WTC11 (cell line): ENCODE measurements at regions not wholly inside any gene's neighbourhood (a gene's known extent, or its start where the extent isn't known, plus 50 kb on each side); places are given as distances from the start of the nearest gene placed in this dataset.

Experiments used
- CBFB ChIP-seq: sonication (generic); formaldehyde crosslinking; IDR thresholded peaks from 2 replicates; pipeline ENCODE4 v1.8.1; 2022; ENCODE audit warnings: mild to moderate bottlenecking, low read depth, missing genetic modification reagents
- CDX4 ChIP-seq: fragments of 250-450 bp; sonication (Bioruptor Pico); IDR thresholded peaks from 2 replicates; pipeline ENCODE4 v1.9.0; 2021; ENCODE audit warnings: moderate library complexity, mild to moderate bottlenecking, inconsistent platforms, borderline replicate concordance
- CREB1 ChIP-seq: sonication (generic); formaldehyde crosslinking; IDR thresholded peaks from 2 replicates; pipeline ENCODE4 v1.8.0; 2023; ENCODE audit warnings: mild to moderate bottlenecking, missing genetic modification reagents
- FOXK1 ChIP-seq: sonication (generic); formaldehyde crosslinking; IDR thresholded peaks from 2 replicates; pipeline ENCODE4 v1.8.0; 2022; ENCODE audit warnings: mild to moderate bottlenecking, moderate library complexity, missing genetic modification reagents
- FOXP1 ChIP-seq: sonication (generic); formaldehyde crosslinking; IDR thresholded peaks from 2 replicates; pipeline ENCODE4 v1.8.0; 2022; ENCODE audit warnings: missing genetic modification reagents, mild to moderate bottlenecking, moderate library complexity, borderline replicate concordance
- GABPB1 ChIP-seq: sonication (generic); formaldehyde crosslinking; IDR thresholded peaks from 2 replicates; pipeline ENCODE4 v1.8.1; 2023; ENCODE audit warnings: mild to moderate bottlenecking, missing genetic modification reagents
- GRHL2 ChIP-seq: fragments of 250-450 bp; sonication (Bioruptor Pico); IDR thresholded peaks from 2 replicates; pipeline ENCODE4 v1.8.0; 2022; ENCODE audit warnings: mild to moderate bottlenecking, moderate library complexity; ENCODE audit not compliant: insufficient replicate concordance, severe bottlenecking
- KAT7 ChIP-seq: sonication (generic); formaldehyde crosslinking; IDR thresholded peaks from 2 replicates; pipeline ENCODE4 v1.8.1; 2023; ENCODE audit warnings: missing genetic modification reagents, mild to moderate bottlenecking, borderline replicate concordance
- NFE2L1 ChIP-seq: sonication (generic); formaldehyde crosslinking; IDR thresholded peaks from 2 replicates; pipeline ENCODE4 v1.8.1; 2023; ENCODE audit warnings: missing genetic modification reagents
- PREB ChIP-seq: sonication (generic); formaldehyde crosslinking; IDR thresholded peaks from 2 replicates; pipeline ENCODE4 v1.8.1; 2022; ENCODE audit warnings: mild to moderate bottlenecking, missing genetic modification reagents, moderate library complexity, borderline replicate concordance
- ZNF232 ChIP-seq: sonication (generic); formaldehyde crosslinking; IDR thresholded peaks from 2 replicates; pipeline ENCODE4 v1.8.0; 2022; ENCODE audit warnings: mild to moderate bottlenecking, missing genetic modification reagents
- TF ChIP-seq, protein P1 (sequence below): fragments of 200-600 bp; IDR thresholded peaks from 2 replicates; pipeline ENCODE4 v1.8.0; 2022; ENCODE audit warnings: antibody characterized with exemption
- TF ChIP-seq, protein P2 (sequence below): sonication (generic); formaldehyde crosslinking; conservative IDR thresholded peaks from 2 replicates; pipeline ENCODE4 v1.8.1; 2022; ENCODE audit warnings: mild to moderate bottlenecking, missing genetic modification reagents
- TF ChIP-seq, protein P3 (sequence below): sonication (generic); formaldehyde crosslinking; IDR thresholded peaks from 2 replicates; pipeline ENCODE4 v1.8.0; 2023; ENCODE audit warnings: missing genetic modification reagents

DNA sequence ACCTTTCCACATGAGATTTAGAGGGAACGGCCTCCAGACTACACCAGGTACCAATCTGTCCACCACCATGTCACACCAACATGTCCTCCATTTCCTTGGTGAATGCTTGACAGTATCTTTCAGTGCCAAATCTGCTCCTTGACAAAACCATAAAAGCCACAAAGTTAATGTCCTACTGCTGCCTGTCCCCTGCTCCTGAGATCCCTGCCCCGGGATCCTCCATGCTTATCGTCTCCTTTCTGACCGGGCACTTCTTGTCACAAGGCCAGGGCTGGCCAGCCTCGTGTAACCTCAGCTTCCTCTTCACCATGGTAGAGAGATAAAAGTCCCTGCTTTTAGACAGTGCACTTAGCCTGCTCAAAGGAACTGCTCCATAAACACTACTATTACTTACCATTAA is 136.2 kb downstream of the NAV1 start:
- TF ChIP-seq, protein P1, sequence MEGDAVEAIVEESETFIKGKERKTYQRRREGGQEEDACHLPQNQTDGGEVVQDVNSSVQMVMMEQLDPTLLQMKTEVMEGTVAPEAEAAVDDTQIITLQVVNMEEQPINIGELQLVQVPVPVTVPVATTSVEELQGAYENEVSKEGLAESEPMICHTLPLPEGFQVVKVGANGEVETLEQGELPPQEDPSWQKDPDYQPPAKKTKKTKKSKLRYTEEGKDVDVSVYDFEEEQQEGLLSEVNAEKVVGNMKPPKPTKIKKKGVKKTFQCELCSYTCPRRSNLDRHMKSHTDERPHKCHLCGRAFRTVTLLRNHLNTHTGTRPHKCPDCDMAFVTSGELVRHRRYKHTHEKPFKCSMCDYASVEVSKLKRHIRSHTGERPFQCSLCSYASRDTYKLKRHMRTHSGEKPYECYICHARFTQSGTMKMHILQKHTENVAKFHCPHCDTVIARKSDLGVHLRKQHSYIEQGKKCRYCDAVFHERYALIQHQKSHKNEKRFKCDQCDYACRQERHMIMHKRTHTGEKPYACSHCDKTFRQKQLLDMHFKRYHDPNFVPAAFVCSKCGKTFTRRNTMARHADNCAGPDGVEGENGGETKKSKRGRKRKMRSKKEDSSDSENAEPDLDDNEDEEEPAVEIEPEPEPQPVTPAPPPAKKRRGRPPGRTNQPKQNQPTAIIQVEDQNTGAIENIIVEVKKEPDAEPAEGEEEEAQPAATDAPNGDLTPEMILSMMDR: no peak
- TF ChIP-seq, protein P2, sequence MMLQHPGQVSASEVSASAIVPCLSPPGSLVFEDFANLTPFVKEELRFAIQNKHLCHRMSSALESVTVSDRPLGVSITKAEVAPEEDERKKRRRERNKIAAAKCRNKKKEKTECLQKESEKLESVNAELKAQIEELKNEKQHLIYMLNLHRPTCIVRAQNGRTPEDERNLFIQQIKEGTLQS: no peak
- no peak for TF ChIP-seq NFE2L1 (CRISPR knock-in tag)
- no peak for TF ChIP-seq FOXP1 (CRISPR knock-in tag)
- TF ChIP-seq GRHL2 (CRISPR knock-in tag): no peak
- TF ChIP-seq CREB1 (CRISPR knock-in tag): no peak
- no peak for TF ChIP-seq ZNF232 (CRISPR knock-in tag)
- TF ChIP-seq, protein P3, sequence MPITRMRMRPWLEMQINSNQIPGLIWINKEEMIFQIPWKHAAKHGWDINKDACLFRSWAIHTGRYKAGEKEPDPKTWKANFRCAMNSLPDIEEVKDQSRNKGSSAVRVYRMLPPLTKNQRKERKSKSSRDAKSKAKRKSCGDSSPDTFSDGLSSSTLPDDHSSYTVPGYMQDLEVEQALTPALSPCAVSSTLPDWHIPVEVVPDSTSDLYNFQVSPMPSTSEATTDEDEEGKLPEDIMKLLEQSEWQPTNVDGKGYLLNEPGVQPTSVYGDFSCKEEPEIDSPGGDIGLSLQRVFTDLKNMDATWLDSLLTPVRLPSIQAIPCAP: no peak
- no peak for TF ChIP-seq KAT7 (CRISPR knock-in tag)
- TF ChIP-seq CDX4 (CRISPR knock-in tag): no peak
- no peak for TF ChIP-seq GABPB1 (CRISPR knock-in tag)
- no peak for TF ChIP-seq CBFB
- TF ChIP-seq PREB (CRISPR knock-in tag): no peak
- no peak for TF ChIP-seq FOXK1 (CRISPR knock-in tag)
